ENCODE measurements at regions not wholly inside any gene's neighbourhood (a gene's known extent, or its start where the extent isn't known, plus 50 kb on each side); places are given as distances from the start of the nearest gene placed in this dataset.

- Mint-ChIP-seq H3K4me3 (no peak overlapping the region), H3K9me3 (peaks cover 0 to 2% (median 0%) of the 10 kb centered on the region in 7 donors), H3K36me3 (no peaks in the 10 kb centered on the region), H3K27me3 (peaks cover 25% of the 10 kb centered on the region), H3K27ac (no peak overlapping the region), H3K4me1 (peaks cover 0 to 9% (median 2%) of the 10 kb centered on the region in 4 donors)
- H3K27ac ChIP-seq (ENCODE audit: insufficient read depth, low read length, poor library complexity, severe bottlenecking): no peak overlapping the region
- no peak for ATAC-seq (ENCODE audit: low read depth in 2 of 2)
- H3K4me3 ChIP-seq (ENCODE audit: low read depth, low read length): no peak overlapping the region
- no peak for DNase-seq
- H3K4me1 ChIP-seq (ENCODE audit: control insufficient read depth, insufficient read depth, low read length, poor library complexity, severe bottlenecking): no peaks in the 10 kb centered on the region
- no peaks in the 10 kb centered on the region for H3K36me3 ChIP-seq (ENCODE audit: control insufficient read depth, insufficient read depth, low read length)
- H3K9me3 ChIP-seq (ENCODE audit: control insufficient read depth in 2 of 2, low read length in 2 of 2): no peaks in the 10 kb centered on the region
- peaks cover 1% of the 10 kb centered on the region for H3K27me3 ChIP-seq (ENCODE audit: control insufficient read depth, insufficient read depth, low read length)
Observed at GRCh38 chr6:16953905-16954304, 147.9 kb upstream of the STMND1 start.

- Histone ChIP-seq H3K9me3 (ENCODE audit: control insufficient read depth in 2 of 2, low read length in 2 of 2) (no peaks in the 10 kb centered on the region), H3K4me1 (ENCODE audit: control insufficient read depth, insufficient read depth, low read length, poor library complexity, severe bottlenecking) (no peaks in the 10 kb centered on the region), H3K27ac (ENCODE audit: insufficient read depth, low read length, poor library complexity, severe bottlenecking) (no peak overlapping the region), H3K27me3 (ENCODE audit: control insufficient read depth, insufficient read depth, low read length) (peaks cover 1% of the 10 kb centered on the region), H3K36me3 (ENCODE audit: control insufficient read depth, insufficient read depth, low read length) (no peaks in the 10 kb centered on the region), H3K4me3 (ENCODE audit: low read depth, low read length) (no peak overlapping the region)
- peaks cover 0 to 9% (median 2%) of the 10 kb centered on the region in 4 donors for H3K4me1 Mint-ChIP-seq
- no peak for ATAC-seq (ENCODE audit: low read depth in 2 of 2)
- H3K27me3 Mint-ChIP-seq: peaks cover 28% of the 10 kb centered on the region
- no peaks in the 10 kb centered on the region for H3K36me3 Mint-ChIP-seq
- peaks cover 0 to 2% (median 0%) of the 10 kb centered on the region in 7 donors for H3K9me3 Mint-ChIP-seq
- H3K27ac Mint-ChIP-seq: no peak overlapping the region
- no peak for DNase-seq
- no peak overlapping the region for H3K4me3 Mint-ChIP-seq
Observed at GRCh38 chr6:16953446-16953845, 148.4 kb upstream of the STMND1 start.

- no peak for DNase-seq
- Histone ChIP-seq H3K27me3 (ENCODE audit: control insufficient read depth, insufficient read depth, low read length) (peaks cover 1% of the 10 kb centered on the region), H3K36me3 (ENCODE audit: control insufficient read depth, insufficient read depth, low read length) (no peaks in the 10 kb centered on the region), H3K27ac (ENCODE audit: insufficient read depth, low read length, poor library complexity, severe bottlenecking) (no peak overlapping the region), H3K4me1 (ENCODE audit: control insufficient read depth, insufficient read depth, low read length, poor library complexity, severe bottlenecking) (no peaks in the 10 kb centered on the region), H3K9me3 (ENCODE audit: control insufficient read depth in 2 of 2, low read length in 2 of 2) (no peaks in the 10 kb centered on the region), H3K4me3 (ENCODE audit: low read depth, low read length) (no peak overlapping the region)
- no peaks in the 10 kb centered on the region for H3K36me3 Mint-ChIP-seq
- H3K9me3 Mint-ChIP-seq: peaks cover 0 to 6% (median 0%) of the 10 kb centered on the region in 7 donors
- no peak overlapping the region for H3K4me3 Mint-ChIP-seq
- H3K27me3 Mint-ChIP-seq: peaks cover 46% of the 10 kb centered on the region
- peaks cover 0 to 4% (median 0%) of the 10 kb centered on the region in 4 donors for H3K4me1 Mint-ChIP-seq
- no peak overlapping the region for H3K27ac Mint-ChIP-seq
- ATAC-seq (ENCODE audit: low read depth in 2 of 2): no peak
Observed at GRCh38 chr6:16950825-16951495, 150.9 kb upstream of the STMND1 start.

- Histone ChIP-seq H3K27me3 (ENCODE audit: control insufficient read depth, insufficient read depth, low read length) (peaks cover 1% of the 10 kb centered on the region), H3K4me3 (ENCODE audit: low read depth, low read length) (no peak overlapping the region), H3K9me3 (ENCODE audit: control insufficient read depth in 2 of 2, low read length in 2 of 2) (no peaks in the 10 kb centered on the region), H3K4me1 (ENCODE audit: control insufficient read depth, insufficient read depth, low read length, poor library complexity, severe bottlenecking) (no peaks in the 10 kb centered on the region), H3K36me3 (ENCODE audit: control insufficient read depth, insufficient read depth, low read length) (no peaks in the 10 kb centered on the region), H3K27ac (ENCODE audit: insufficient read depth, low read length, poor library complexity, severe bottlenecking) (no peak overlapping the region)
- no peaks in the 10 kb centered on the region for H3K36me3 Mint-ChIP-seq
- no peak overlapping the region for H3K27ac Mint-ChIP-seq
- peaks cover 0 to 6% (median 0%) of the 10 kb centered on the region in 7 donors for H3K9me3 Mint-ChIP-seq
- H3K4me1 Mint-ChIP-seq: peaks cover 0 to 2% (median 0%) of the 10 kb centered on the region in 4 donors
- H3K27me3 Mint-ChIP-seq: peaks cover 46% of the 10 kb centered on the region
- H3K4me3 Mint-ChIP-seq: no peak overlapping the region
- no peak for DNase-seq
- ATAC-seq (ENCODE audit: low read depth in 2 of 2): no peak
Observed at GRCh38 chr6:16950302-16950701, 151.5 kb upstream of the STMND1 start.

GRCh38 chr6:16949716-16950115 is 152.1 kb upstream of the STMND1 start:
- H3K4me3 ChIP-seq (ENCODE audit: low read depth, low read length): no peak overlapping the region
- no peaks in the 10 kb centered on the region for H3K36me3 ChIP-seq (ENCODE audit: control insufficient read depth, insufficient read depth, low read length)
- no peak for DNase-seq
- H3K4me1 Mint-ChIP-seq: peaks cover 0 to 2% (median 0%) of the 10 kb centered on the region in 4 donors
- no peaks in the 10 kb centered on the region for H3K9me3 ChIP-seq (ENCODE audit: control insufficient read depth in 2 of 2, low read length in 2 of 2)
- H3K27ac Mint-ChIP-seq: no peak overlapping the region
- peaks cover 42% of the 10 kb centered on the region for H3K27me3 Mint-ChIP-seq
- no peaks in the 10 kb centered on the region for H3K4me1 ChIP-seq (ENCODE audit: control insufficient read depth, insufficient read depth, low read length, poor library complexity, severe bottlenecking)
- H3K4me3 Mint-ChIP-seq: no peak overlapping the region
- H3K27ac ChIP-seq (ENCODE audit: insufficient read depth, low read length, poor library complexity, severe bottlenecking): no peak overlapping the region
- no peak for ATAC-seq (ENCODE audit: low read depth in 2 of 2)
- H3K36me3 Mint-ChIP-seq: no peaks in the 10 kb centered on the region
- peaks cover 1% of the 10 kb centered on the region for H3K27me3 ChIP-seq (ENCODE audit: control insufficient read depth, insufficient read depth, low read length)
- peaks cover 0 to 6% (median under 1%) of the 10 kb centered on the region in 7 donors for H3K9me3 Mint-ChIP-seq

GRCh38 chr6:16948396-16948795 is 153.5 kb upstream of the STMND1 start:
- DNase-seq (no peak), ATAC-seq (ENCODE audit: low read depth in 2 of 2) (no peak)
- Mint-ChIP-seq H3K27me3 (peaks cover 38% of the 10 kb centered on the region), H3K36me3 (no peaks in the 10 kb centered on the region), H3K4me1 (peaks cover 0 to 2% (median 0%) of the 10 kb centered on the region in 4 donors), H3K27ac (no peak overlapping the region), H3K9me3 (peaks cover 0 to 6% (median 1%) of the 10 kb centered on the region in 7 donors), H3K4me3 (no peak overlapping the region)
- Histone ChIP-seq H3K4me1 (ENCODE audit: control insufficient read depth, insufficient read depth, low read length, poor library complexity, severe bottlenecking) (no peaks in the 10 kb centered on the region), H3K4me3 (ENCODE audit: low read depth, low read length) (no peak overlapping the region), H3K27me3 (ENCODE audit: control insufficient read depth, insufficient read depth, low read length) (peaks cover 4% of the 10 kb centered on the region), H3K36me3 (ENCODE audit: control insufficient read depth, insufficient read depth, low read length) (no peaks in the 10 kb centered on the region), H3K9me3 (ENCODE audit: control insufficient read depth in 2 of 2, low read length in 2 of 2) (no peaks in the 10 kb centered on the region), H3K27ac (ENCODE audit: insufficient read depth, low read length, poor library complexity, severe bottlenecking) (no peak overlapping the region)

- Mint-ChIP-seq H3K4me3 (no peak overlapping the region), H3K4me1 (peaks cover 0 to 2% (median 0%) of the 10 kb centered on the region in 4 donors)
- no peak for DNase-seq
Observed at GRCh38 chr6:16947375-16948015, 154.4 kb upstream of the STMND1 start.

More at GRCh38 chr6:16947375-16948015, 154.4 kb upstream of the STMND1 start:
- H3K9me3 ChIP-seq (ENCODE audit: control insufficient read depth in 2 of 2, low read length in 2 of 2): no peaks in the 10 kb centered on the region
- no peak overlapping the region for H3K27ac ChIP-seq (ENCODE audit: insufficient read depth, low read length, poor library complexity, severe bottlenecking)
- no peak overlapping the region for H3K4me3 ChIP-seq (ENCODE audit: low read depth, low read length)
- Mint-ChIP-seq H3K27ac (no peak overlapping the region), H3K27me3 (peaks cover 42% of the 10 kb centered on the region), H3K36me3 (no peaks in the 10 kb centered on the region), H3K9me3 (peaks cover 0 to 4% (median 0%) of the 10 kb centered on the region in 7 donors)
- H3K27me3 ChIP-seq (ENCODE audit: control insufficient read depth, insufficient read depth, low read length): peaks cover 4% of the 10 kb centered on the region
- no peaks in the 10 kb centered on the region for H3K4me1 ChIP-seq (ENCODE audit: control insufficient read depth, insufficient read depth, low read length, poor library complexity, severe bottlenecking)
- no peak for ATAC-seq (ENCODE audit: low read depth in 2 of 2)
- no peaks in the 10 kb centered on the region for H3K36me3 ChIP-seq (ENCODE audit: control insufficient read depth, insufficient read depth, low read length)
